Germinal center (tissue), 1 donor: ENCODE measurements at regions not wholly inside any gene's neighbourhood (a gene's known extent, or its start where the extent isn't known, plus 50 kb on each side); places are given as distances from the start of the nearest gene placed in this dataset.
"Not testable (repeated sequence)": the region's sequence is repeated elsewhere in the genome, so short reads cannot be mapped to it uniquely, and the experiment has no call there.

Source experiments
- DNase-seq: peaks from one replicate; pipeline ENCODE4 v3.0.0; 2012; ENCODE audit warnings: mixed read lengths, low spot score

DNA sequence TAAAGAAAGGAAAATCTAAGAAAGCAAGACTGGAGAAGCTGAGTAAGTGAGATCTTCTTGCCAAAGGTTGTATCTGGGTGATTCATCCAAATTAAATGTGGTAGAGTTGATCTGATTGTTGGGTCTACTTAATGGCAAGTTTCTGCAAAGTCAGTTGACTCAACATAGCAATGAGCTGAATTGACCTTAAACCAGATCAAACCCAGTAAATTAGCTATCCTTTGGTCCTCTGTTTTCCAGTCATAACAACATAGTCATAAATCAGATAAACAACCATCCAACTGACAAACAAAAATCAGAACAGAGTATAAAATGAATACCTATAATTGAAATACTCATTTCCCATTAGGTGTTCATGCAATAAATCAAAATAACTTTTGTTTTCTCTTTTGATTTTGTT lies 142.6 kb upstream of the CFAP20DC start:
- DNase-seq, result no peak

DNA sequence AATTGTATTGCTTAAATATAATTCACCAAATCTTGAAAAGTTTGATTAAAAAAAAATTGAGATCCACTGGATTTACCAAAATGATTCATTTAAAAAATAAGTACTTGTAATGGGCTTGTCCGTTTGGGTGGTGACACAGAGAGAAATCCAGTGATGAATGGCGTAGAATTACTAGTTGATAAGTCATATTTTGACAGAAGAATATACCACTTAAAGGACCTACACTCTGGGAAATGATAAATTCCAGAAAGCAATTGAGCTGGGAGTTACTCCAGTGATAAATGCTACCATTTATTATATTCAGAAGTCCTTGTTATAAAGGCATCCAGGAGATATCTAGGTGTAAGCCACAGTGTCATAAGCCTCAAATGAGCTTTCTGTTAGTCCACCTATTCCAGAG lies 141.8 kb upstream of the CFAP20DC start:
- no peak for DNase-seq

DNA sequence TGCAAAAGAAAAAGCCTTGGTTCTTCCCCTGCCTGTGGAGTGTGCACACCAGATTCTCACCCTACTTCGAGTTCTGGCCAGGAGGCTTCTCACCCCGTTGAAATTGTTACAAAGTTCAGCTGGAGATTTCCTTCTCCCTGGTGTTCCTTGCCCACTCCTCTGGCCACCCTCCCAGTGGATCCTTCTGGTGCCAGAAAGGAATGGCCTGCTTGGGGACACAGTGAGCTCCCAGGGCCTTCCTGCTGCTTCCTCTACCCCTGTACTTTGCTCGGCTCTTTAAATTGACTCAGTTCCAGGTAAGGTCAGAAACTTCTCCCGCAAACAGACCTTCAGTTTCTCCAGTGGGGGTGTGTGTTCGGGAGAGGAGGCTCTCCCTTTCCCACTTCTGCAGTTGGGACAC lies 140.1 kb upstream of the CFAP20DC start:
- DNase-seq, result no peak

DNA sequence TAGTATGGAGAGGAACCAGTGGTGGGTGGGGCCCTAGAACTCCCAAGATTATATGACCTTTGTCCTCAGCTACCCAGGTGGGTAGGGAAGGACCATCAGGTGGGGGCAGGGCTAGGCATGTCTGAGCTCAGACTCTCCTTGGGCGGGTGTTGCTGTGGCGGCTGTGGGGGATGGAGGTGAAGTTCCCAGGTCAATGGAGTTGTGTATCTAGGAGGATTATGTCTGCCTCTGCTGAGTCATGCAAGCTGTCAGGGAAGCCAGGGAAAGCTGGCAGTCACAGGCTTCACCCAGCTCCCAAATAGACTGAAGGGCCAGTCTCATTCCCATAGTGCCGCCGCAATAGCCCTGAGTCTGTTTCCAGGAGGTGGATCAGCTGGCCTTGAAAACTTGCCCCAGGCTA lies 139.7 kb upstream of the CFAP20DC start:
- DNase-seq, result no peak

DNA sequence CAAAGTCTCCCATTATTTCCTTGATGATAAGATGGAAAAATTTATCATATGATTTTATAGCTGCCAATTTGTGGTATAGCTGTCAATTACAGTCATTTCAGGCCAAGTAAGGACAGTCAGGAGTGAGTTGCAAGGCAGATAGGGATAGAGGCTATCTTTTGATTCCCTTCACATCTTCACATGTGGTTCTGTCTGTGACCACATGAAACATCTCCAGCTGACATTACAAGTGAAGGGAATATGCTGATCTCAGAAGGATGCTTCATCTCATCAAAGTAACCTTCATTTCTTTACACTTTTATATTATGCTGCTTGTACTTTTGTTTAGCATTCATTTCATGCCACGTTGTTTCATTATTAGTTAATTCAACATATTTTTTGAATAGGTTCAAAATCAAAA lies 136.9 kb upstream of the CFAP20DC start:
- no peak for DNase-seq

DNA sequence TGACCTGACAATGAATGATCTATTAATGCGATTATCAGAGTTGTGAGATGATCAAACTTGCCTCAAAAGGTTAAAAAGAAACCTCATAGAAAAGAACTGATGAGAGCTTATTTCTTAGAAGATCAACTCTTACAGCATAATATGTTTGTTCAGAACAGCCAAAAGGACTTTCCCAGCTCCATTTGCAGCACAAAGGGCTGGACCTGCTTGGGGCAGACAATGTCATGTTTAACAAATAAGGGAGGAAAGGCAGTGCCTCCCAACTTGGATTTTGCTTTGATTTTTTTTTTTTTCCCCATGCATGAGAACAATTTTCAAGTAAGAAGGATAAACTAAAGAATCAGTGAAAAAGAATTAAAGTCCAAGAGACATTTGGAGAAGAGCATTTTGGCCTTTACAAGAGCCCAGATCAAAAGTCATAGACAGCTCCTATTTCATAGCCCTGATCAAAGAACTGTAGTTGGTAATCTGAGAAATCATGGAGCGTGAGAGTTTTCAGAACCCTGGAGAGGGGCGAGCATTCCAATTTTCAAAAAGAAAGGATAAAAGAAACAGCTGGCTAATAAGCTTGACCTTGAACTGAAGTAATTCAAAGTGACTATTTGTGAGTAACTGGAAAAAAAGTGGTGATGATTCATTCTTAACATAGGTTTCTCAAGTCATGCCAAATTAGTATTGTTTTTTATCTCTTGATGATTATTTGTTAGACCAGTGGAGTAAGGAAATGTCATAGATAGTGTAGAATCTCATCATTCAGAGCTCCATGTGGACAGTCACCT lies 136.0 kb upstream of the CFAP20DC start:
- DNase-seq, result no peak

DNA sequence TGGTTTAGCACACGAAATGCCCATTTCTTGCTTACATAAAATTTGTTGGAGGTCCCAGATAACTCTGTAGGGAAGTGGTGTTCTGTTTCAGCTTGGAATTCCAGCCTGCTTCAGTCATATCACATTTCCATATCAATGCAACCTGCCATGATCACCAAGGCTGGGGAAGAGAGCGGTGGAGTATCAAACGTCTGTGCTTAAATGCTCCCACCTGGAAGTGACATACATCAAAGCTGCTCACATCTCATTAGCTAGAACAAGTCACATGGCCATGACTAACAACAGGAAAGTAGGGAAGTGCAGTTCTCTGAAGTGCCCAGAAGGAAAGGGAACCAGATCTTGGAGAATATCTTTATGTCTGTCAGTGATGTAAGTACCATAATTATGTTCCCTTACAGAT lies 130.2 kb upstream of the CFAP20DC start:
- no peak for DNase-seq

DNA sequence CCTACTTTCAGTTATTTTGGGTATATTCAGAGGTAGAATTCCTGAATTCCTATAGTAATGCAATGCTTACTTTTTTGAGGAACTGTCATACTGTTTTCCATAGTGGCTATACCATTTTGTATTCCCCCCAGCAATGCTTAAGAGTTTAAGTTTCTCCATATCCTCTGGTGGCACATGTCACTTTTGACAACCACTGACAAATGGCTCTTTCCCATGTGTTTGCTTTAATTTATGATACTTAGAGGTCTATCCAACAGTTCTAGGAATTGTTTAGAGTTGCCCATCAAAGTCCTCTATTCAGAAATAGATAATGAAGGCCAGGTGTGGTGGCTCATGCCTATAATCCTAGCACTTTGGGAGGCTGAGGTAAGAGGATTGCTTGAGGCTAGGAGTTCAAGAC lies 128.9 kb upstream of the CFAP20DC start:
- DNase-seq, result no peak

DNA sequence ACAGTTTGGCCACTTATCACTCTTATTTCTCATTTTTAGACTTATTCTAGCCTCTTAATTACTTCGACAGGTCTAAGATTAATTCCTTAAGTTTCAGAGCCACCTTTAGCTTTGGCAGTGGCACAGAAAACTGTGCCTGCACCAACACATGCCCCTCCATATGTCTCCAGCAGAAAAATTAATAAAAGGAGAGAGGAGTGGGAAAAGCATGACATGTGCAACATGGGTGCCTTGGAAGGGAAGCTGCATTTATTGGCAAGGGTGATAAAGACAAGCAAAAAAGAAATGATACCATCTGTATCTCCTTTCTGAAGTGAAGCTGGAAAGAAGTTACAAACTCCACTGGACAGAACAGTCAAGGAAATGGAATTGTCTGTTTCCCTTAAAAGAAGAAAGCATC lies 121.7 kb upstream of the CFAP20DC start:
- no peak for DNase-seq

DNA sequence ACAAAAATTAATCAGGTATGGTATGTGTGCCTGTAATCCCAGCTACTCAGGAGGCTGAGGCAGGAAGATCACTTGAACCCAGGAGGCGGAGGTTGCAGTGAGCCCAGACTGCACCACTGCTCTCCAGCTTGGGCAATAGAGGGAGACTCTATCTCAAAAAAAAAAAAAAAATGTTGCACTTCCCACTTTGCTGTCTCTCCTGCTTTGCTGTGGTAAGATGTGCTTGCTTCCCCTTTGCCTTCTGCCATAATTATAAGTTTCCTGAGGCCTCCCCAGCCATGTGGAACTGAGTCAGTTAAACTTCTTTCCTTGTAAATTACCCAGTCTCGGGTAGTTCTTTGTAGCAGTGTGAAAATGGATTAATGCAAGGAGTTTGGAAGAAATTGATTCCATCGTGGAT lies 120.3 kb upstream of the CFAP20DC start:
- not testable (repeated sequence) for DNase-seq

DNA sequence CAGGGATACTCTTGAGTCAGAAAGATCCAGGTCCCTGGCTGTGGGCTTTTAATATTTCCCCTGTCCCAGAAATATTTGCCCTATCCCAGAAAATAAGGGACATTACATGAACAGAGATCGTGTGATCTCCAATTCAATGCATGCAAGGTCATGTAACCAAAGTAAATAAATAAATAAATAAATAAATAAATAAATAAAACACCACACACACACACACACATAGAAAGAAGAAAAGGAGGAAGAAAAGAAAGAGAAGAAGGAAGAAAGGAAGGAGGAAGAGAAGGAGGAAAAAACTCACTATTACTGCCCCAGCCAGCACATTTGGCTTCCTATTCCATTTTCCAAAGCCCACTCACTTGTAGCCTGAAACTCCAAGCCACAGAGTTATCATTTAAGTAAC lies 117.9 kb upstream of the CFAP20DC start:
- DNase-seq, result no peak

DNA sequence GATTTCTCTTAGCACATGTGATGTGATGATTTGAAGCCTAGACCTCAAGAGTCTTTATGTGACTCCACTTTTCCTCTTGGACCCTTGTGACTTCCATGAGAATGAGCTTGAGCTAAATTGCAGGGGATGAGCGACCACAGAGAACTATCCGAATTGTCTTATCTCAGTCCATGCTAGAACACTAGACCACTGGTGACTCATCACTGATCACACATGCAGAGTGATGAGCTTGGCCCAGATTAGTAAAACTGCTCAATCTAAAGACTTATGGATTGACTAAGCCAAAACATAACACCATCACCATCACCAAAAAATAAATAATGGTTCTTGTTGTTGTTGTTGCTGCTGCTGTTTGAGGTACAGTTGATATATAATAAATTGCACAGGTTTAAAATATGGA lies 114.1 kb upstream of the CFAP20DC start:
- DNase-seq, result no peak

DNA sequence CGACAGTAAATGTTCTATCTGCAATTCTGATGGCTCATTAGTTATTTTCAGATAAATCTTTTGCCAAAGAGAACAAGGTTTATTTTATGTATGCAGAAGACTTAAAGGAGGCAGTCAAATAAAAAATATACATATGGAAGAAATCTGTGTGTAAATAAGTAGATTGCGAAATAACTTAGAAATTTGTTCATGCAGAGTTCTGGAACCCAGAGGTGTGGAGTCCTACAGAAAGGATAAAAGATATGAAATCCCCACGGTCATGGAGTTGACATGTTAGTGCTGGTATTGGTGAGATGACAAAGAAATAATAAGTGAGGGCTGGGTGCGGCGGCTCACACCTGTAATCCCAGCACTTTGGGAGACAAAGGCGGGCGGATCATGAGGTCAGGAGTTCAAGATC lies 111.2 kb upstream of the CFAP20DC start:
- no peak for DNase-seq

DNA sequence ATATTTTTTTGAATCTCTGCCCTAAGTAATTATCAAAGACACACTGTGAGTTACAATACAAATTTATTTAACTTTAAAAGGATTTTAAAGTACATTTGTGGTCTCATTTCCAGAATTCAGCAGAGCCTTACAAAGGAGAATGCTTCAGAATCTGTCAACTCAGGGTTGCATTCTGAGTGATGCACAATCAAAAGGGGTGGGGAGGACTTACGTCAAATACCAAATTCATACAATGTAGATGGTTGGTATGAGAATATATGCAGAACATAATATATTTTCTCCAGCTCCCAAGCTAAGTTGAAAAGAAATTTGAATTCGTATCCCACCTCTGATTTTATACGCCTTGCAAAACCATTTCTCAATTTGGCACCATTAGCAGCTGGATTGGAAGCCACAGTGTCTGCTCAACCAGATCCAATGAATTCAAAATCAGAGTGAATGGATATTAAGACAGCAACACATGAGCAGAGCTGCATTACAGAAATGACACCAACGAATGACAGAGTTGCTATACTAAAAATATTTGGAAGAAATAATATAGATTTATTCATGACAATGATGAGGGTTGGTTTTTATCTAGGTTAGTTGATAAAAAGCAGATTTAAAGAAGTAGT lies 110.4 kb upstream of the CFAP20DC start:
- DNase-seq, result no peak

DNA sequence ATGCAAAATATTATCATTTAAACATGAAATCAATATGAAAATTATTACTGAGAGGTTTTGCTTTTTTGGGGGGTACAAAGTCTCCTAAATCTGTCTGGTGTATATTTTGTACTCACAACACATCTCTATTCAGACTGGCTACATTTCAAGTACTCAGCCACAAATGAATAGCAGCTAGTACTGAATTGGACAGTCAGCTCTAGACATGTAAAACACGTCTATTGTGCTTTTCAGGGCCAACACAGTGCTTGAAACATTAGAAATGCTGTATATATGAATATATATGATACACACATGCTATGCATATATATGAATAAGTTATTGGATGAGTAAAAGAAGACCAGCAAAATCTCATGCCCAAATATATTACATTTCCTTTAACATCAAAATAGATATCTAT lies 103.8 kb upstream of the CFAP20DC start:
- no peak for DNase-seq

DNA sequence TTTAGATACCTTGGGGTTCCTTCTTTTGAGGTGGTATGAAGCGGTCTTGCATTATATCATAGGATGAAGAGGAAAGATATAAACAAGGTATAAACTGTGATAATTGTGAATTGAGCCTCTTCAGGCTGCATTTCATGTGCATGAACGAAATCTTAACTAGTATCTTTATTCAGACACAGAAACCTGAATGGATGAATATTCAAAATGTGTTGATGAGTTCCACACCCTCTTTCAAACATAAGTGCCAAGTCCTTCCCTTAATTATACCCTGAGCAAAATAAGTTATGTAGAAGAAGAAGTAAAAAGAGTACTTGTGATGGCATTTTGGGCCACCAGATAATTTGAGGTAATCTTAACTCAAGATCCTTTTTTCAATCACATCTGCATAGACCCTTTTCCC lies 103.1 kb upstream of the CFAP20DC start:
- no peak for DNase-seq

DNA sequence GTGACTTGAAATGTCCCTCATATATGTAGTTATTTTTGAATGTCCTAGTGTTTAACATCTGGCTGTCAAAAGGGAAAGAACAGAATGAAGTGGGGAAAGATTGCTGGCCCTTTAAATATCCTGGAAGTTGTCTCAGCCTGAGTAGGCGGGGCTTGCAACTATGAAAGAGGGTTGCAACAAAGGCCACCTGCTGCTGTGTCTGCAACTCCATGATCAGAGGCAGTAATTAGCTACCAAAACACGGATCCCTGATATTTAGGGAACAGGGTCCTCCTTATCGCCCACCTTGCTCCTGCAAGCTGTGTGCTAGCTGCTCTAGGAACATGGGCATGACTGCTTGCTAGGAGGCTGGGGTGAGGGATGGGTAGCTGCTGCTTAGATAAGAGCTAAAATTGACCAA lies 100.2 kb upstream of the CFAP20DC start:
- no peak for DNase-seq

DNA sequence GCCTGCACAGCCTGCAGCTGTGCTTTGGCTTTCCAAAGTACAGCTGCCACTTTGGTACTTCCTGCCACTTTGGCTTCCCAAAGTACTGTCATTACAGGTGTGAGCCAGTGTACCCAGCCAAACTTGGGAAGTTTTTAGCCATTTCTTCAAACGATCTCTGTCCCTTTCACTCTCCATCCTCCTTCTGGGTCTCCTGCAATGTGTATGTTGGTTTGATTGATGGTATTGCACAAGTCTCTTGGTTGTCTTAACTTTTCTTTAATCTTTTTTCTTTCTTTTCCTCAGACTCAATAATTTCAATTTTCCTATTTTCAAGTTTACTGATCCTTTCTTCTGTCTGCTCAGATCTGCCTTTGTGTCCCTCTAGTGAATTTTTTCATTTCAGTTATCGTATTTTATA lies 99.3 kb upstream of the CFAP20DC start:
- no peak for DNase-seq

DNA sequence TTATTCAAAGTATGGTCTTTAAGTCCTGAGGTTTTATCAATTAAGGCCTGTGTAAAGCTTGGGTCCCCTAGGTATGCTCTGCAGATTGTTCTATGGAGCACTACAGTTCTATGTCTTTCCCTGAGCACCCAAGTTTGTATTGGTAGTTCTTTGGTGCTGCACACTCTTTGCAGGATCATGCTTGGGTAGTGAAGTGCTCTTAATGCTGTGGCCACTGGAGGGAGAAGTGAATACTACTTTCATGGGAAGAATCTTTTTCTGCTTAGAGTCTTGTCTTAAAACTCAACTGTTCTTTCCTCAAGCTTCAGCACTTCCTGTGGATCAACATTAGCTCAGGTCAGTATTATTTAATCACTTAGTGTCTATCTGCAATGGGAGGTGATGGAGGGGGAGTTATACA lies 93.6 kb upstream of the CFAP20DC start:
- DNase-seq, result no peak

DNA sequence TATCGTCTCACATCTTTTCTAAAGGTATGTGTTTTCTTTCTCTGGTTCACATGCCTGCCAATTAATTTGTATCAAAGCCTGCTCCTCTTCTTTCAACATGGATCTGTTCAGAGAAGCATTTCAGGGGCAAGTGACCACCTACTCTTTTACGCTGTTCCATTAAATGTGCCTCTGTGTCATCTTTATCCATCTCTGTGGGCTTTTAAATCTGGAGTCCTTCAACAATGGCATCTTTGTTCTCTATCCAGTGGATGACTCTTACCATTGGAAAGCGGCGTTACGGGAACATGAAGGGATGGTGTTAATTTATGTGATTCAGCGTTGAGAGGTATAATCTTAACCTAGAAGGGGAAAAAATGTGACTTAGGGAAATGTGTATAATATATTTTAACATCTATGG lies 92.7 kb upstream of the CFAP20DC start:
- no peak for DNase-seq

DNA sequence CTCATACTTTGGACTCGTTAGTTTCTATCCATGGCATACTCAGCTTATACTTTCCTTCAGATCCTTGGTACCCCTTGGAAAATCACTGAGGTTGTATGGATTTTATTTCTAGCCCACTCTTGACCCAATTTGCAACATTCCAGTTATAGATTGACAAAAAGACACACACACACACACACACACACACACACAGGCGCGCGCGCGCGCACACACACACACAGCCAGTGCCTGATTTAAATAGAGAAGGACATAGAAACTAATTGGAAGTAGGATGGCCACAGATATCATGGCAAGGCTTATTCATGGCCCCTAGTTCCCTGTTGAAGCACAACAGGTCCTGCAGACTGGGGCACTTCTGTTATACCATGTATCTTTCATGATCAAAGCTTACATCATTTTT lies 89.1 kb upstream of the CFAP20DC start:
- DNase-seq, result no peak

DNA sequence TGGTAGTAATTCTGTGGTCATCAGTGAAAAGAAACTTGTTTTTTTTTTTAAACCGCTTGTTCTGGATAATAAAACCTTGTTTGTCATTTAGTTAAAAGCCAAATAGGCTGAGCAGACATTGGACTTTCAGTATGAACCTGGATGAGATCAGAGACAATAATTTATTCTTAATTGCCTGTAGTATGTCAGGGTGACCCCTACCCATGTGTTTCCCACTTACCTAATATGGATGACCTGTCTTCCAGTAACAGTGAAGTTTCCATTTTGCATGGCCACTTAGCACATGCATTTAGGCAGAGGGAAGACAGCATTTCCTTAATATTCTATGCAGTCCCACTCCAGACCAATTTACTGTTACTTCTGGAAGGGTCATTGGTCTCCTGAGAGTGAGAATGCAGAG lies 87.6 kb upstream of the CFAP20DC start:
- no peak for DNase-seq

DNA sequence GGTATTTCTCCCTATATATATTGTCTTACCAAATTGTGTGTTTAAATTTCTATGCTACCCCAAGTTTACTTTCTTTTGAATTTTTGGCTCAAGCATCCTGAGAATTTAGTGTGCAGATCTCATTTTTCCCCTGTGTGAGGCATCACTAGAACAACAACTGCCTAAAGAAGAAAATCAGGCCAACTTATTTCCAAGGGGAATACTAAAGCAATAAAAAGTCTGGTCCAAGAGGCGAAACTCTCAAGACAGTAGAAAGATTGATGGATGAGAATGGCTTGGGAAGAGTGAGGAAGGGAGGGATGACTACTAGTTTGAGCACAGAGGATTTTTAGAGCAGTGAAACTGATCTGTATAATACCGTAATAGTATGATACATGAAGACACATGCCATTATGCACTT lies 86.3 kb upstream of the CFAP20DC start:
- no peak for DNase-seq

DNA sequence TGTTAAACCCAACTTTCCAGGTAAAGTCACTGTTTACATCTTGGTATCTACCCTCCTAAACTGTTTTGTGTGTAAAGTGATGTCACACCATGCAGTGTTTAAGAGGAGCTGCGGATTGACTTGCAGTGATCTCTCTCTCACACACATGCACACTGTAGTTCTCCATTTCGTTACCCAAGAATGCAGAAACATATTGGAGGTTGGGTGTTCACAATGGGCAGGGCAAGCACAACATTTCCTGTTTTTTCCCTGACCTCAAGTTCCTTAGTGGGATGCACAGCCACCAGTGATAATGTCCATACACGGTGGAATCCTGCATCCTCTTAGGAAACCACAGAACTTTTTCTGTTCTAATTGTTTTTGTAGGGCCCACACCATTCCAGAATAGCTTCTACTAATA lies 85.3 kb upstream of the CFAP20DC start:
- no peak for DNase-seq
